ENCODE measurements at regions not wholly inside any gene's neighbourhood (a gene's known extent, or its start where the extent isn't known, plus 50 kb on each side); places are given as distances from the start of the nearest gene placed in this dataset.
A peak's percentile ranks its signal among the peaks of the same experiment; 100 is the strongest.

- DNase-seq (ENCODE audit: low read depth): no peak
- H3K4me3 ChIP-seq (ENCODE audit: low read depth, low read length): no peak overlapping the region
Measured at GRCh38 chrX:137483554-137483953, 82.4 kb upstream of the ZIC3 start.

DNA sequence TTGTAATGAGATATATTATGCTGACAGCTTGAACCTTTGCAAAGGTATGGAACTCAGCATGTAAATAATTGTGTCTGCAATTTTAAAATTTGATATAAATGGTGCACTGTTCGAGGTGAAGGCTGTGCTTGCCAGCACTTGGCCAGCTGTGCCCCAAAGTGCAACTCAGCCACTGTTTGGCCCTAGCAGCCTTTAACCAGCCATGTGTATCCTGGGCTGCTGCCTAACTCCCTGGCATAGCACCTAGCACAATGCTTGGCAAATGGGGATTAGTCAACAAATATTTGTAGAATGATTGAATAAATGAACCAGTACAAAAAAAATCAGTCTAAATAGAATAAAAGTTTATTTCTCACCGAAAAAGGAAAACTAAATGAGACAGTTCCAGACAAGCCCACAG lies 83.8 kb upstream of the ZIC3 start:
- DNase-seq (ENCODE audit: low read depth): no peak
- H3K4me3 ChIP-seq (ENCODE audit: low read depth, low read length): no peak overlapping the region

DNA sequence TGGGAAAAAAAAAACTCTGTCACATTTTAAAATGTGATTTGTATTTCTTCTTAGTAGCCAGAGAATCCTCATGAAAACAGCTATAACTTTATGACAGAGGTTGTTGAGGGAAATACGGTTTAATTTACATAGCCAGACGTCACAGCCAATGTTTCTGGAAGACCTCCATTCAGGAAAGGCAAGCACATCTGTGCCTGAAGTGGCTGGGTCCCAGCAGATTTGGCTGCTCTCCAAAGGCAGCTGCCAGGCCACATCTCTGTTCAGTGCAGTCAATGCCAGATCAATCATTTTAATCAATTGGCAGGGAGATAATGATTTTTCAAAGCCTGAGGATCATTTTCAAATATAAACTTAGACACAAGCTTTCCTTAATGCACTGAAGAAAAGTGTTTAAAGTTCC lies 86.5 kb upstream of the ZIC3 start:
- H3K4me3 ChIP-seq (ENCODE audit: low read depth, low read length): no peak overlapping the region
- DNase-seq (ENCODE audit: low read depth): no peak

- H3K4me3 ChIP-seq (ENCODE audit: low read depth, low read length): no peak overlapping the region
- DNase-seq (ENCODE audit: low read depth): no peak
Measured at GRCh38 chrX:137441711-137442110, 124.2 kb upstream of the ZIC3 start.

DNA sequence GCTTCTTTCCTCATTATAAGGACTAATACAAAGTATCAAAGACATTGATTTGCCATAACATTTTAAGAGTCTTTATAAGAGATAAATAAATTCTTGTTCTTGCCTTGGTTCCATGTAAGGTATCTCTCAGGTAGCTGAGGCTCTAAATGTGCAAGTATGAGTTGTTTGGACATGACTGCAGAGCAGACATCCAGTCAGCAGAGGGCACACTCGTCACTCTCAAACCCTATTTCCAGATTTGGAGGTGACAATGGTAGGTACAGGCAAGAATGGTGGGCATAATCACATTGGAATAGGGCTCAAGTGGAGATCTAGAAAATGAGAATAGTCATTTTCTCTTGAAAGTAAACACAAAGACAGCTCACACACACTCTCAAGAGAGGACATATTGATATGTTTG lies 133.3 kb upstream of the ZIC3 start:
- no peak overlapping the region for H3K4me3 ChIP-seq (ENCODE audit: low read depth, low read length)
- DNase-seq (ENCODE audit: low read depth): no peak

DNA sequence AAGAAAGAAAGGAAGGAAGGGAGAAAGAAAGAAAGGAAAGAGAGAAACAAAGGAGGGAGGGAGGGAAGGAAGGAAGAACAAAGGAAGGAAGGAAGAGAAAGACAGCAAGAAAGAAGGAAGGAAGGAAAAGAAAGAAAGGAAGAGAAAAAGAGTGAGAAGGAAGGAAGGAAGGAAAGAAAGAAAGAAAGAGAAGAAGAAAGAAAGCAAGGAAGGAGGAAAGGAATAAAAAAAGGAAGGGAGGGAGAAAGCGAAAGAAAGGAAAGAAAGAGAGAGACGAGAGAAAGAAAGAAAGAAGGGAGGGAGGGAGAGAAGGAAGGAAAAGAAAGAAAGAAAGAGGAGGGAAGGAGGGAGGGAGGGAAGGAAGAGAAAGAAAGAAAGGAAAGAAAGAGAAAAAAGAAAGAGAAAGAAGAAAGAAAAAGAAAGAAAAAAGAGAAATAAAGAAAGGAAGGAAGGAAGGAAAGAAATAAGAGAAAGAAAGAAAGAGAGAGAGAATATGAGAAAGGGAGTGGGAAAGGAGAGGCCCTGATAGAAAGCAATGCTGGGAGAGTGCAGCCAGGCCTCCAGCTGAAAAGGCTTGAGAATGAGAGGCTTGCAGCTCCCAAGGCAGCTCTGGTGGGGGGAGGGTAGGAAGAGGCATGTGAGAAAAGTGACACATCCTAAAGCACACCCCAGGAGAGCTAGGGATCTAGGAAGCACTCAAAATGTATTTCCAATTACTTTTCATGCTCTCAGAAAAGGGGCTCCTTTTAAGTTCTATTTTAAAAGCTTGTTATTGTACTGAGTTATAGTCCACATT lies 134.0 kb upstream of the ZIC3 start:
- DNase-seq (ENCODE audit: low read depth): no peak
- no peak overlapping the region for H3K4me3 ChIP-seq (ENCODE audit: low read depth, low read length)

DNA sequence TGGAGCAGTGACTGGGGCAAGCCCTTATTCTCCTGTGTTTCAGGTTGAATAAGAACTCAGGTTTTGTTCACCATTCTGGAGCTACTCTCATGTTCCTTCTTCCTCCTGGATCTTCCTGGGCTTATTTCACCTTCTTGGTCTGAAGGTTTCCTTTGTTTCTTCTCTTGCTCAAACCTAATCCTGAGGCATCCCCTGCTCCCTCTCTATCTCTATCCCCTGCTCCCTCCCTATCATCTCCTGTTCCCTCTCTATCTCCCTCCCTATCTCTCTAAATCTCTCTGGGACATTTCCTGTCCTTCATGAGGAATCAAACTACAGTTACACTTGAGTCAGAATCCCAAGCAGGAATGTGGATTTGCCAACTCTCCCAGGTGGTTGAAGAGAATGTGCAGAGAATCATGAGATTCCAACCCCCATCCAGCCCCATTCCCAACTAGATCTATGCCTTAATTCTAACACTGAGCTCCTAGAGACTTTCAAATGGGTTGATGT lies 134.9 kb upstream of the ZIC3 start:
- no peak overlapping the region for H3K4me3 ChIP-seq (ENCODE audit: low read depth, low read length)
- no peak for DNase-seq (ENCODE audit: low read depth)

DNA sequence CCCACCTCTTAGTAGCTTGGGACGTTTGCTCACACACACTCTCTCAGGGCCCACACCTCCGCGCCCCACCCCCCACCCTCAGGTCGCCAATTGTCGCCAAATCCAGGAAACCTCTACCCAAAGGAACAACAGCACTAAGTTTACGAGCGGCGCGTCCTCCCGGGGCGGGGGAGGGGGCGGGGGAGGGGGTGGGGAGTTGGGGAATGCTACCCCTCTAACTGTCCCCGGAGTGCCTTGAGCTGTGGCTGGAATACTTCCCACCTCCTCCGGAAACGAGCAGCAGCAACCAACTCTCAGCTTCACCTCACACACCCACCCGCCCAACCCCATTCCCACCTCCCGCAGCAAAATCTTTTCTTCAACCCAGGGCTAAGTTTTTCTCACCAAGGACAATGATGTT lies 135.6 kb upstream of the ZIC3 start:
- DNase-seq (ENCODE audit: low read depth): no peak
- no peak overlapping the region for H3K4me3 ChIP-seq (ENCODE audit: low read depth, low read length)

- H3K4me3 ChIP-seq (ENCODE audit: low read depth, low read length): no peak overlapping the region
Measured at GRCh38 chrX:137428766-137429591, 136.9 kb upstream of the ZIC3 start.

GRCh38 chrX:137428221-137428661 lies 137.7 kb upstream of the ZIC3 start:
- H3K4me3 ChIP-seq (ENCODE audit: low read depth, low read length): peak overlapping the region; percentile 45
- no peak for DNase-seq (ENCODE audit: low read depth)

More at GRCh38 chrX:137428766-137429591, 136.9 kb upstream of the ZIC3 start:
- no peak for DNase-seq (ENCODE audit: low read depth)

- no peak for DNase-seq (ENCODE audit: low read depth)
- H3K4me3 ChIP-seq (ENCODE audit: low read depth, low read length): peak overlapping the region; percentile 45
Measured at GRCh38 chrX:137427816-137428215, 138.1 kb upstream of the ZIC3 start.

DNA sequence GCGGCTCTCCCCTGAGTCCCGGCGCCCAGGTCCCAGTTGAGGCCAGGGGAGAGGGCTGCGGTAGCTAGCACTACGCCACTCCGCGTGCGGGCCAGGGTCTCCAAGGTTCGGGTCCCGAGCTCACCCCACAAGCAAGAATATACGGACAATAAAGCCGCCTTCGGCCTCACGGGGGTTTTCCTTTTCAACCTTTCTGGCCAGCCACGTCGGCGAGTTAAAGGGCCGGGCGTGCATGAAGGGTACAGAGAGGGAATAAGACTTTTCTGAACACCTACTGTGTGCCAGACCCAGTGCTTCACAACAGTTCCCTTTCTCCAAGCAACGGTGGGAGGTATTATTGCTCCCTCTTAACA lies 138.5 kb upstream of the ZIC3 start:
- H3K4me3 ChIP-seq (ENCODE audit: low read depth, low read length): peak overlapping the region; percentile 45
- DNase-seq (ENCODE audit: low read depth): no peak

DNA sequence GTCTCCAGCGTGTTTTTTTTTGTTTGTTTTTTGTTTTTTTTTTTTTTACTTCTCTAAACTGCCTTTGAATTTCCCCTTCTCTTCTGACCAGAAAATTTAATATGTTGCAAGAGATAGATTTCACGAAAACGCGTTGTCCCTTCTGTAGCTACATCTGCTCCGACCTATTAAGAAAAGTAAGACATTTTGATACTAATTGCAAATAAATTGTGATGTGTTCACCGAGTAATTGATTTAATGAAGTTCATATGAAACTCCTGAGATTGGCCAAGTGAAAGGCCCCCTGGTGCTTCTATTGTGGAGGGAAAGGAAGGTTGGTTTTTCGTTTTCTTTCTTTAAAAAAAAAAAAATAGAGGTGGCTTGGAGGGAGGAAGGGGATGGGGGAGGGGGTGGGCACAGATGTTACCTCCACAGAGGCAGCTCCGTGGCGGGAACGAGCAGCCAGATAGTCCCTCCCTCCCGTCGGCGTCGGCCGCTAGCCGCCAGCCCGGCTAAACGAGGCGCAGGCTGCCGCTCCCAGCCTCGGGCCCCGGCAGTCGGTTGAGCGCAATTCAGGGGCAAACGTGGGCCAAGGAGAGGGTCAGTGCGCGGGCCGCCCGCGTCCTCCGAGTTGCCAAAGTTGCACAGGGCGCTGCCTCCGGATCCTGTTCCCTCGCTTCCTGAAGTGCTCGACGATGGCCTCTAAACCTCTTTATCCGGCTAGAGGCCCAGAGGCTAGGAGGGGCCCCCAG lies 139.1 kb upstream of the ZIC3 start:
- H3K4me3 ChIP-seq (ENCODE audit: low read depth, low read length): no peak overlapping the region
- DNase-seq (ENCODE audit: low read depth): no peak

GRCh38 chrX:137425986-137426385 lies 139.9 kb upstream of the ZIC3 start:
- no peak for DNase-seq (ENCODE audit: low read depth)
- H3K4me3 ChIP-seq (ENCODE audit: low read depth, low read length): no peak overlapping the region

GRCh38 chrX:137425273-137425902 lies 140.5 kb upstream of the ZIC3 start:
- H3K4me3 ChIP-seq (ENCODE audit: low read depth, low read length): no peak overlapping the region
- no peak for DNase-seq (ENCODE audit: low read depth)

DNA sequence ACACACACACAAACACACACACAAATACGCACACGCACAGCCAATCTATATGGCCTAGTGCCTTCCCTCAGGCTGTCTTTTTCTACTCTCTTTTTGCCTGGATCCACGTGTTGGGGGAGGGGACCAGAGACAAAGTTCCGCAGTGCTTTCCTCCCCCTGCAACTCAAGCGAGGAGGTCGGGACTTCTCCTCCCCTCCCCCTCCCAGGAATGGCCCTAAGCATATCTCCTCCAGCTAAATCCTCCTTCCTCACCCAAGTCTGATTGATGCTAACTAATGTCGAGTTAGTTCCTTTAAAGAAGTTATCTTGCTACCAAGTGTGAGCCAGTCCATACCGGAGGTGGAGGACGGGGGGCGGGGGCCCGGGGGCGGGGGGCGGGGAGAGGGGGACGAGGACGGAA lies 141.2 kb upstream of the ZIC3 start:
- no peak for DNase-seq (ENCODE audit: low read depth)
- no peak overlapping the region for H3K4me3 ChIP-seq (ENCODE audit: low read depth, low read length)

DNA sequence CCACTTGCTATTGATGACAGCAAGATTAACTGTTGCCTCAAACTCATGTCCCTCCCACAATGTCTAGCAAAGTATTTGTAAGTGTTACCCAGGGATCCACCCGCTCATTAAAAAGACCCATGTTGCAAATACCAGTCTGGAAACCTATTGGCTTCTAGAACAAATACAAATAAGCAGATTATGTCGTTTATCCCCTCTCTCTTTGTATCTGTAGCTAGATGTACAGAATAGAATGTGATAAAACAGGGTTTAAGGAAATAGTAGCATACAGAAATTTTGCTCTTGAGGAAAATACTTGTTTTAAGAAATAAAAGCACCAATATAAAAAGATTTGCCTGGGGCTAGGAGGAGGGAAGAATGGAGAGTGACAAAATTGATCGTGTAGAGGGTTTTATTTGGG lies 142.7 kb upstream of the ZIC3 start:
- no peak for DNase-seq (ENCODE audit: low read depth)

GRCh38 chrX:137418086-137418485 lies 147.8 kb upstream of the ZIC3 start:
- DNase-seq (ENCODE audit: low read depth): no peak
- H3K4me3 ChIP-seq (ENCODE audit: low read depth, low read length): no peak overlapping the region

More for the DNA sequence above, 142.7 kb upstream of the ZIC3 start:
- no peak overlapping the region for H3K4me3 ChIP-seq (ENCODE audit: low read depth, low read length)

DNA sequence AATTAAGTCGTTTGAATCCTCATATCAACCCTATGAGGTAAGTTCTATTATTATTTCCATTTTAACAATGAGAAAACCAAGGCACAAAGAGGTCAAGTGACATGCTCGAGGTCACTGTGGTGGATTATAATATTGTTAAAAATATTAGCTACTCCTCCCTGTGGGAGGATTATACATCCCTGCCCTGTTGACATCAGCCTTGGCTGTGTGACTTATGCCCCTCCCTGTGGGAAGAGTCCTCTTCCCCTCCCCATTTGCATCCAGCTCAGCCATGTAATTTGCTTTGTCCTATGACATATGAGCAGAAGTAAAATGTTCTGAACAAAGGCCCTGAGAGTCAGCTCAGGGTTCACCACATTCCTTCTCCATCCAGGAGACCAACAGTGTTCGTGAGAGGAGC lies 152.7 kb upstream of the ZIC3 start:
- DNase-seq (ENCODE audit: low read depth): no peak
- H3K4me3 ChIP-seq (ENCODE audit: low read depth, low read length): no peak overlapping the region

Data from skeletal muscle cell (primary cell).